ENCODE measurements at regions not wholly inside any gene's neighbourhood (a gene's known extent, or its start where the extent isn't known, plus 50 kb on each side); places are given as distances from the start of the nearest gene placed in this dataset.

- no peak overlapping the region for H2AFZ ChIP-seq (ENCODE audit: low read depth)
- no peaks in the 10 kb centered on the region for H3K4me1 ChIP-seq (ENCODE audit: control insufficient read depth in 1 of 2, insufficient read depth in 2 of 2, low read depth in 1 of 2, low read length in 1 of 2)
- 34% methylated on average over 1 of the region's 1 CpG for WGBS (ENCODE audit: low lambda C conversion rate)
- H3K9me2 ChIP-seq, result no peaks in the 10 kb centered on the region
- H3K79me2 ChIP-seq (ENCODE audit: insufficient read depth), result no peaks in the 10 kb centered on the region
- H3K9me3 ChIP-seq, result no peaks in the 10 kb centered on the region
- H3K27me3 ChIP-seq (ENCODE audit: insufficient read depth), result no peaks in the 10 kb centered on the region
- TF ChIP-seq PBX3 (IDR thresholded peaks at IDR 0.05), result no peak
- no peak for TF ChIP-seq NRF1 (IDR thresholded peaks at IDR 0.05; ENCODE audit: low read depth, low read length)
- TF ChIP-seq CTCF (IDR thresholded peaks at IDR 0.05), result no peak
- TF ChIP-seq MEF2A (IDR thresholded peaks at IDR 0.05; ENCODE audit: borderline replicate concordance, low read depth), result no peak
- TF ChIP-seq NFIC (IDR thresholded peaks at IDR 0.05; ENCODE audit: borderline replicate concordance), result no peak
- no peak for TF ChIP-seq POLR2AphosphoS5 (IDR thresholded peaks at IDR 0.05; ENCODE audit: low read depth, low read length)
- no peak for TF ChIP-seq GATA2 (CRISPR knock-in tag; IDR thresholded peaks at IDR 0.05)
- no peak for TF ChIP-seq TEAD4 (IDR thresholded peaks at IDR 0.05; ENCODE audit: borderline replicate concordance, insufficient read depth)
- no peak for TF ChIP-seq MAX (IDR thresholded peaks at IDR 0.05; ENCODE audit: low read depth)
- TF ChIP-seq RXRA (IDR thresholded peaks at IDR 0.05; ENCODE audit: borderline replicate concordance, low read depth), result no peak
- DNase-seq, result no peak
- POLR2A ChIA-PET, result no interaction called here
- no peak overlapping the region for H3K27ac ChIP-seq (ENCODE audit: low read depth in 2 of 2, low read length in 1 of 2)
- H4K20me1 ChIP-seq (ENCODE audit: insufficient read depth), result no peaks in the 10 kb centered on the region
- H3K4me2 ChIP-seq, result no peak overlapping the region
- no peak overlapping the region for H3K9ac ChIP-seq
- H3K36me3 ChIP-seq (replicated peaks in 1 of 2; ENCODE audit: control insufficient read depth in 1 of 2, insufficient read depth in 2 of 2, low read length in 1 of 2), result no peaks in the 10 kb centered on the region
- H3K4me3 ChIP-seq (ENCODE audit: low read depth in 2 of 2, low read length in 1 of 2), result no peak overlapping the region
- CTCF ChIA-PET, result no interaction called here
- no peaks in the 10 kb centered on the region for H3F3A ChIP-seq (replicated peaks; ENCODE audit: insufficient read depth)
Measured at GRCh38 chr5:15406478-15406877, 93.5 kb upstream of the FBXL7 start.

- no peak overlapping the region for H3K4me3 ChIP-seq (ENCODE audit: low read depth in 2 of 2, low read length in 1 of 2)
- no peak overlapping the region for H3K27ac ChIP-seq (ENCODE audit: low read depth in 2 of 2, low read length in 1 of 2)
- 93% methylated on average over 1 of the region's 1 CpG for WGBS (ENCODE audit: low lambda C conversion rate)
- no peaks in the 10 kb centered on the region for H3F3A ChIP-seq (replicated peaks; ENCODE audit: insufficient read depth)
- H3K9me3 ChIP-seq, result no peaks in the 10 kb centered on the region
- H4K20me1 ChIP-seq (ENCODE audit: insufficient read depth), result no peaks in the 10 kb centered on the region
- H3K27me3 ChIP-seq (ENCODE audit: insufficient read depth), result no peaks in the 10 kb centered on the region; the same call in 1 of the 2 replicates
- no peaks in the 10 kb centered on the region for H3K79me2 ChIP-seq (ENCODE audit: insufficient read depth)
- H3K4me2 ChIP-seq, result no peak overlapping the region
- no peak overlapping the region for H2AFZ ChIP-seq (ENCODE audit: low read depth)
- no peaks in the 10 kb centered on the region for H3K36me3 ChIP-seq (replicated peaks in 1 of 2; ENCODE audit: control insufficient read depth in 1 of 2, insufficient read depth in 2 of 2, low read length in 1 of 2)
- no peak overlapping the region for H3K9ac ChIP-seq
- ChIA-PET POLR2A (no interaction called here), CTCF (interaction anchor here (0.6 kb wide), 2 partner anchors 26 to 59 kb away, joined by 3 read pairs; no protein-coding TSS in a partner anchor)
- TF ChIP-seq RFX5 (IDR thresholded peaks at IDR 0.05; ENCODE audit: low read length) (no peak), IRF3 (IDR thresholded peaks at IDR 0.05; ENCODE audit: low read depth, low read length) (no peak), TCF12 (IDR thresholded peaks at IDR 0.05) (no peak), MXI1 (IDR thresholded peaks at IDR 0.05; ENCODE audit: low read depth, low read length) (no peak), CHD2 (IDR thresholded peaks at IDR 0.05; ENCODE audit: low read length, partially characterized antibody) (no peak), GABPA (IDR thresholded peaks at IDR 0.05; ENCODE audit: low read depth) (no peak), PBX3 (IDR thresholded peaks at IDR 0.05) (no peak), REST (IDR thresholded peaks at IDR 0.05; ENCODE audit: low read depth, low read length) (no peak)
- peaks cover 0 to 9% of the 10 kb centered on the region in 2 experiments; a peak in 1 of 4 replicates for H3K4me1 ChIP-seq (ENCODE audit: control insufficient read depth in 1 of 2, insufficient read depth in 2 of 2, low read depth in 1 of 2, low read length in 1 of 2)
- no peak for DNase-seq
- peaks cover 3% of the 10 kb centered on the region; the same call in 1 of the 2 replicates for H3K9me2 ChIP-seq
Measured at GRCh38 chr5:15393146-15393545, 106.8 kb upstream of the FBXL7 start.

Data from SK-N-SH (cell line).